HEK293T (cell line): ENCODE measurements at regions not wholly inside any gene's neighbourhood (a gene's known extent, or its start where the extent isn't known, plus 50 kb on each side); places are given as distances from the start of the nearest gene placed in this dataset.

Source experiments
- BHLHE40 ChIP-seq: fragments of 450-650 bp; IDR thresholded peaks from 2 replicates; pipeline ENCODE4 v1.6.1; 2016; ENCODE audit warnings: mild to moderate bottlenecking, moderate library complexity, borderline replicate concordance
- CTBP1 ChIP-seq: fragments of 450-650 bp; IDR thresholded peaks from 2 replicates; pipeline ENCODE4 v1.6.1; 2016; ENCODE audit warnings: borderline replicate concordance
- ELF4 ChIP-seq: fragments of 450-650 bp; IDR thresholded peaks from 2 replicates; pipeline ENCODE4 v1.6.1; 2017; ENCODE audit warnings: antibody characterized with exemption
- FOXA1 ChIP-seq: fragments of 450-650 bp; IDR thresholded peaks from 2 replicates; pipeline ENCODE4 v1.6.1; 2016; ENCODE audit warnings: mild to moderate bottlenecking
- FOXK2 ChIP-seq: fragments of 450-650 bp; IDR thresholded peaks from 2 replicates; pipeline ENCODE4 v1.6.1; 2016; ENCODE audit warnings: mild to moderate bottlenecking
- FOXM1 ChIP-seq: fragments of 450-650 bp; IDR thresholded peaks from 2 replicates; pipeline ENCODE4 v1.6.1; 2017; ENCODE audit warnings: mild to moderate bottlenecking, borderline replicate concordance
- HDGF ChIP-seq: fragments of 450-650 bp; IDR thresholded peaks from 2 replicates; pipeline ENCODE4 v1.6.1; 2017; ENCODE audit warnings: antibody characterized with exemption, borderline replicate concordance
- NFRKB ChIP-seq: fragments of 450-650 bp; IDR thresholded peaks from 2 replicates; pipeline ENCODE4 v1.6.1; 2016; ENCODE audit warnings: mild to moderate bottlenecking, moderate library complexity
- SP1 ChIP-seq: fragments of 450-650 bp; IDR thresholded peaks from 2 replicates; pipeline ENCODE4 v1.6.1; 2017
- SUZ12 ChIP-seq: fragments of 450-650 bp; IDR thresholded peaks from 2 replicates; pipeline ENCODE4 v1.6.1; 2016; ENCODE audit warnings: mild to moderate bottlenecking
- TARDBP ChIP-seq: fragments of 450-650 bp; IDR thresholded peaks from 2 replicates; pipeline ENCODE4 v1.6.1; 2016
- TF ChIP-seq, protein P1 (sequence below): fragments of 450-650 bp; IDR thresholded peaks from 2 replicates; pipeline ENCODE4 v1.6.1; 2016

DNA sequence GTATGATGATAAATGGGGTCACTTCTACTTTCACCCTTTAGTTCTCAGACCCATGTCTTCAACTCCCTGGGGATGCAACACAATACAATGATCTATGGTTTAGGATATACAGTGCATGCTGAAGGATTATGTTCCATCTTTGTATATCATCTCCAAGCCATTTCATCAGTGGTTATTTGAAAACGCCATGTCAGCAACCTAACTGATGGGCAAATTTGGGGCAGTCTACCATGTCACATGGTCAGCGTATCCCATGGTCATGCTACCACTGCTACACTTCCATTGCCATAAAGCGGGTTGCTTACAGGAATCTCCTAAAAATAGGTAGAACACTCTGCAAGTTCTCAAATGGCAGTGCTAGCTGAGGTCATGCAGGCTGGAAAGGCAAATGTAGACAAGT is 236.5 kb upstream of the ISX start:
- no peak for TF ChIP-seq HDGF
- no peak for TF ChIP-seq BHLHE40
- no peak for TF ChIP-seq FOXK2
- no peak for TF ChIP-seq CTBP1
- no peak for TF ChIP-seq SP1
- TF ChIP-seq, protein P1, sequence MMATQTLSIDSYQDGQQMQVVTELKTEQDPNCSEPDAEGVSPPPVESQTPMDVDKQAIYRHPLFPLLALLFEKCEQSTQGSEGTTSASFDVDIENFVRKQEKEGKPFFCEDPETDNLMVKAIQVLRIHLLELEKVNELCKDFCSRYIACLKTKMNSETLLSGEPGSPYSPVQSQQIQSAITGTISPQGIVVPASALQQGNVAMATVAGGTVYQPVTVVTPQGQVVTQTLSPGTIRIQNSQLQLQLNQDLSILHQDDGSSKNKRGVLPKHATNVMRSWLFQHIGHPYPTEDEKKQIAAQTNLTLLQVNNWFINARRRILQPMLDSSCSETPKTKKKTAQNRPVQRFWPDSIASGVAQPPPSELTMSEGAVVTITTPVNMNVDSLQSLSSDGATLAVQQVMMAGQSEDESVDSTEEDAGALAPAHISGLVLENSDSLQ: no peak
- TF ChIP-seq SUZ12: no peak
- no peak for TF ChIP-seq FOXM1
- no peak for TF ChIP-seq NFRKB
- no peak for TF ChIP-seq FOXA1
- TF ChIP-seq ELF4: no peak
- TF ChIP-seq TARDBP: no peak
